Thyroid gland (tissue), 4 donors: ENCODE measurements at regions not wholly inside any gene's neighbourhood (a gene's known extent, or its start where the extent isn't known, plus 50 kb on each side); places are given as distances from the start of the nearest gene placed in this dataset.
A peak's percentile ranks its signal among the peaks of the same experiment; 100 is the strongest.

Experiments used
- DNase-seq, 2 donors: peaks; one replicate each; pipeline ENCODE4 v3.0.0-alpha.2; 2019
- H3K27ac ChIP-seq, 3 donors: fragments of 200-600 bp; sonication (generic); 1 replicate in 2 of 3; 2 replicates in 1 of 3; pipeline ENCODE4 v1.5.1; 2016 to 2019; ENCODE audit warnings: mild to moderate bottlenecking in 1 of 3, moderate library complexity in 1 of 3
- H3K27me3 ChIP-seq: fragments of 200-600 bp; sonication (generic); one replicate; pipeline ENCODE4 v1.5.1; 2019
- H3K36me3 ChIP-seq, 2 donors: fragments of 200-600 bp; sonication (generic); one replicate each; pipeline ENCODE4 v1.5.1; 2016 to 2019
- H3K4me1 ChIP-seq, 2 donors: fragments of 200-600 bp; sonication (generic); one replicate each; pipeline ENCODE4 v1.5.1; 2017 to 2019
- H3K4me3 ChIP-seq, 3 donors: fragments of 200-600 bp; sonication (generic); replicated peaks in 1 of 3; 1 replicate in 2 of 3; 2 replicates in 1 of 3; pipeline ENCODE4 v1.5.1; 2016; ENCODE audit warnings: mild to moderate bottlenecking in 1 of 3
- H3K9me3 ChIP-seq: fragments of 200-600 bp; sonication (generic); one replicate; pipeline ENCODE4 v1.5.1; 2017
- CTCF ChIP-seq, 6 experiments: fragments of 200-600 bp in 3 of 6; fragments of 450-650 bp in 3 of 6; sonication (generic) in 3 of 6; IDR thresholded peaks; one replicate each; pipeline ENCODE4 v1.5.1; 2016 to 2019; ENCODE audit warnings: antibody characterized with exemption in 6 of 6, mild to moderate bottlenecking in 2 of 6, inconsistent platforms in 1 of 6, moderate library complexity in 1 of 6
- POLR2A ChIP-seq, 2 donors: fragments of 450-650 bp; IDR thresholded peaks; one replicate each; pipeline ENCODE4 v1.6.1; 2017; ENCODE audit warnings: antibody characterized with exemption in 2 of 2, mild to moderate bottlenecking in 2 of 2, moderate library complexity in 1 of 2
- WGBS, 2 donors: methylation state at CpG; one replicate each; pipeline ENCODE4 v1.1.5; 2017; 5-methylcytosine and 5-hydroxymethylcytosine counted together
- intact Hi-C: fragments of 100-400 bp; cut with DNase I; formaldehyde crosslinking; loops from one replicate; pipeline ENCODE4 v1.15.1; 2023

- no peaks in the 10 kb centered on the region for H3K9me3 ChIP-seq
- no peak overlapping the region for H3K27ac ChIP-seq
- no peaks in the 10 kb centered on the region for H3K36me3 ChIP-seq
- no peak overlapping the region for H3K4me3 ChIP-seq
- DNase-seq = no peak
- 71 to 84% methylated on average over 3 of the region's 3 CpGs for WGBS, 2 donors
- H3K4me1 ChIP-seq = no peaks in the 10 kb centered on the region
- no peaks in the 10 kb centered on the region for H3K27me3 ChIP-seq
- no peak for TF ChIP-seq CTCF (IDR thresholded peaks at IDR 0.05)
- no peak for TF ChIP-seq POLR2A (IDR thresholded peaks at IDR 0.05)
- intact Hi-C loops = no loop called here
Observed at GRCh38 chr15:79608066-79608864, 176.1 kb downstream of the MINAR1 start.

DNA sequence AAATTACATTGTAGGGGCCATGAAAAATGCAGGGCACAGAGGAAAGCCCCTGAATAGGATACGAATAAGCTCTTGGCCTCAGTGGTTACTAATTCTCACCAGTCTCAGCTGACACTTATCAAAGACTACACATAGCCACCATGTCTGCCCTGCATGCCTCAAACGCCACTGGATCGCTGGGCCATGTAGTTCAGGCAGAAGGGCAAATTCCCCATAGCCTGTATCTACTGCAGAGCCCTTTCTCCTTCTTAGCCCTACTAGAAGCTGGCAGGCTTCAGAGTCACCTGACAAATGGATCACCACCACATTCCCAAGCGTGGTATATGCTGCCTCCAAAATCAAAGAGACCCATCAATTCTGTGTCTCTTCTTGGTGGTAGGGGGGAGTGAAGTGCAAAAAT is 177.4 kb downstream of the MINAR1 start:
- no peak for TF ChIP-seq CTCF (IDR thresholded peaks at IDR 0.05)
- TF ChIP-seq POLR2A (IDR thresholded peaks at IDR 0.05) = no peak
- no peak for DNase-seq
- Histone ChIP-seq H3K27me3 (no peaks in the 10 kb centered on the region), H3K4me3 (no peak overlapping the region), H3K9me3 (no peaks in the 10 kb centered on the region), H3K4me1 (no peaks in the 10 kb centered on the region), H3K36me3 (no peaks in the 10 kb centered on the region), H3K27ac (no peak overlapping the region)
- intact Hi-C loops = no loop called here
- 89 to 94% methylated on average over 4 of the region's 4 CpGs for WGBS, 2 donors

DNA sequence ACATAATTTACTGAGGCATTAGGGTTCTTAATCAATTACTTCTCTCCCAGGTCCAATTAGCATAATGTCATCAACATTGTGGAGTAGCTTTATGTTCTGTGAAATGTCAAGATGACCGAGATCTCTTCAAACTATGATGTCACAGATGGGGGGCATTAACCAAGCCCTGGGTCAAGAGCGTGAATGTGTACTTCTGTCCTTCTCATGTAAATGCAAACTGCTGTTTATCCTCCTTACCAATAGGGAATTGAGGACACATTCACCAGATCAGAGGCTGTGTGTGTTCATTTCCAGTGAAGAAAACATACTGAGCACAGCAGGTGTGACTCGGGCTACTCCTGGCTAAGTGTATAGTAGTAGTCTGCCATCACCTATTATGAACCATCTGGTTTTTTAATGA is 177.9 kb downstream of the MINAR1 start:
- H3K27ac ChIP-seq = no peak overlapping the region
- no peaks in the 10 kb centered on the region for H3K27me3 ChIP-seq
- intact Hi-C loops = no loop called here
- H3K36me3 ChIP-seq = no peaks in the 10 kb centered on the region
- TF ChIP-seq CTCF (IDR thresholded peaks at IDR 0.05) (no peak), POLR2A (IDR thresholded peaks at IDR 0.05) (no peak)
- H3K4me3 ChIP-seq = no peak overlapping the region
- no peaks in the 10 kb centered on the region for H3K4me1 ChIP-seq
- no peak for DNase-seq
- no peaks in the 10 kb centered on the region for H3K9me3 ChIP-seq
- WGBS, 2 donors = 78 to 96% methylated on average over 3 of the region's 3 CpGs

DNA sequence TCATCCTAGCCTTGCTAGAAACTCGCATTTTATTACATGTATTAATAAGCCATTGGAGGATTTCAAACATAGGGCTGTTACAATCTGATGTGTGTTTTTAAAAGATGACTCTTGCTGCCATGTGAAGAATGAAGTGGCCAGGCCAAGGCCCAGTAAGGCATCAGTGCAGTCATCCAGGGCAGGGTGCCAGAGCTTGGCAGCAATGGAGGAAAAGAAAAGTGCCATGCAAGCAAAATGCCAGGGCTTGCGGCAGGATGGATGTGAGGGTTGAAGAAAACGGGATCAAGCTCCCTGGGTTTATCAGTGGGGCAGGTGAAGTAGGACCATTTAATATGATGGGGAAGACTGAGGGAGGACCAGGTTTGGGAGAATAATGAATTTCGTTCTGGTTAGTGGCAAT is 183.6 kb downstream of the MINAR1 start:
- TF ChIP-seq POLR2A (IDR thresholded peaks at IDR 0.05) = no peak
- no peak for TF ChIP-seq CTCF (IDR thresholded peaks at IDR 0.05)
- Histone ChIP-seq H3K9me3 (no peaks in the 10 kb centered on the region), H3K27me3 (no peaks in the 10 kb centered on the region), H3K27ac (no peak overlapping the region), H3K4me3 (no peak overlapping the region), H3K4me1 (no peaks in the 10 kb centered on the region), H3K36me3 (no peaks in the 10 kb centered on the region)
- WGBS, 2 donors = 79 to 83% methylated on average over 4 of the region's 4 CpGs
- peak; percentile 18 to 42 for DNase-seq
- intact Hi-C loops = no loop called here

GRCh38 chr15:79617071-79617470 is 184.9 kb downstream of the MINAR1 start:
- intact Hi-C loops = no loop called here
- DNase-seq = no peak
- H3K27me3 ChIP-seq = no peaks in the 10 kb centered on the region

More at GRCh38 chr15:79617071-79617470, 184.9 kb downstream of the MINAR1 start:
- Histone ChIP-seq H3K27ac (no peak overlapping the region), H3K9me3 (no peaks in the 10 kb centered on the region), H3K4me1 (no peaks in the 10 kb centered on the region), H3K4me3 (no peak overlapping the region), H3K36me3 (no peaks in the 10 kb centered on the region)
- TF ChIP-seq POLR2A (IDR thresholded peaks at IDR 0.05) = no peak
- no peak for TF ChIP-seq CTCF (IDR thresholded peaks at IDR 0.05)
